HG03135 (cell line): ENCODE measurements at regions not wholly inside any gene's neighbourhood (a gene's known extent, or its start where the extent isn't known, plus 50 kb on each side); places are given as distances from the start of the nearest gene placed in this dataset.
"Not testable (repeated sequence)": the region's sequence is repeated elsewhere in the genome, so short reads cannot be mapped to it uniquely, and the experiment has no call there.

Source experiments
- ATAC-seq: cut with Tn5 transposase; IDR thresholded peaks from one replicate; pipeline ENCODE4 v1.9.1; 2021; ENCODE audit warnings: mild to moderate bottlenecking, moderate library complexity; ENCODE audit not compliant: unreplicated experiment

DNA sequence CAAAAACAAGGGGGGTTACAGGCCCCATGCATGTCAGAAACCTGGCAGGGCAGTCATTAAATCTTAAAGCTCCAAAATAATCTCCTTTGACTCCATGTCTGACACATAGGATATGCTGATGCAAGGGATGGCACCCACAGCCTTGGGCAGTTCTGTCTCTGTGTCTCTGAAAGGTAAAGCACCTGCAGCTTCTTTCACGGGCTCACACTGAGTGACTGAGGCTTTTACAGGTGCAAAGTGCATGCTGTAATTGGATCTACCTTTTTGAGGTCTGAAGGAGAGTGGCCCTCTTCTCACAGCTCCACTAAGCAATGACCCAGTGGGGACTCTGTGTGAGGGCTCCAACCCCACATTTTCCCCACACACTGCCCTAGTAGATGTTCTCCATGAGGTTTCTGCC, 1309.0 kb upstream of the B3GALT2 start:
- no peak for ATAC-seq

DNA sequence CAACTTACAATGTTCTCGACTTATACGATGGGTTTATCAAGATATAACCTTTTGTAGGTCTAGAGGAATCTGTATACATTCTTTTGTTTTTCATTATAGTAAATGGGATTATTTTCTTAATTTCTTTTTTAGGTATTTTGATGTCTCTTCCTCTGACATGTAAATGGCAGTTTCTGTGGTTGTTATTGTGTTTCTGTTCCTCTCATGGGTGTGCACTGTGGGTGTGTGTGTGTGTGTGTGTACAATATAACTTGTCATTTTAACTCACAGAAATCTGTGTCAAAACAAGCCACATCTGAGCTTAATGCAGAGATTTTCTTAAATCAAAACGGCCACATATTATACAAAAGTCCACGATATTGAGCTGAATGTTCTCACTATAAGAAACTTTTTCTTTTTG, 1300.8 kb upstream of the B3GALT2 start:
- ATAC-seq: no peak

DNA sequence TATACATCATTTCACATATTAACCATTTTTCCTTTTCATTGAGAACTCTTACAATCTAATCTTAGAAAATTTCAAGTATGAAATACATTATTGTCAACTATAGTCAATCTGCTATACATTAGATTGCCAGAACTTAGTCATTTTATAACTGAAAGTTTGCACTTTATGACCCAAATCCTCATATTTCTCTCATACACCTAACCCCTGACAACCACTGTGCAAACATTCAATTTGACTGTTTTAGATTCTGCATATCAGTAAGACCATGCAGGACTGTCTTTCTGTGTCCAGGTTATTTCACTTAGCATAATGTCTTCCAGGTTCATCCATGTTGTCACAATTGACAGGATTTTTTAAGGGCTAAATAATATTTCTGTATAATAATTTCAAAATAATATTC, 1299.0 kb upstream of the B3GALT2 start:
- no peak for ATAC-seq

- no peak for ATAC-seq
These were observed 1292.3 kb upstream of the B3GALT2 start for GRCh38 chr1:194478731-194479130.

DNA sequence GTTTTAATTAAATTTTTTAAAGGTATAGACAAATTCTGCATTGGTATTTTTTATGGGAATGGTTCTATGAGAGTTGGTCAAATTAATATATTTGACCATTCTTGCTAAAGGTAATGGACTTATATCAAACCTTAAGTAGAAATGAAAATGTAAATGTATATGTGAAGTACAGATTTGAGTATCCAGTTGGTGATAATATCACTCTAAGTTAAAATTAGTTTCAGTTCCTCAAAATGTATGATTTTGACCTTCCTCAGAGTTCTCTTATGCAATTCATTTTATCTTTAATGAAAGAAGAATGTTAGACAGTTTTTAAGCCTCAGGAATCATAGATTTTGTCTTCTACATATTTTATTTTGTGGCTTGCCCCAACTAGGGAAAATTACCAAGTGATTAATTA, 1291.5 kb upstream of the B3GALT2 start:
- peak; percentile 89 for ATAC-seq

DNA sequence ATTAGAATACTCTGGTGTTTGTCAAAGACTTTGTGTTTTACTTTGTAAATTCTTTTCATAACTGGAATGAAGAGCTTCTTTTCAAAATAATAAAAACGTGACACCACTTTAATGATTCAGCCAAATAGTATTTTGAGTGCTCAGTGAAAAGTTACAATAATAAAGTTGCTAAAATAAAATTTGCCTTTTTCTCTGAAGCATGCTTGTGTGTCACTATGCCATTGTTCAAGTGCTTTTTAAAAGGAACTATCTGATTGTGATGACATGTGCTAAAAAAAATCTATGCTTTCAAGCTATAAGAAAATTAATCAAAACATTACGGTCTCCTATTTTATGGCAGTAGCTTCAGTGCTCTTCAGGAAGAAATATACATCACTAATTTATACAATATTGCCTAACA, 1290.5 kb upstream of the B3GALT2 start:
- no peak for ATAC-seq

GRCh38 chr1:194476351-194476750, 1289.9 kb upstream of the B3GALT2 start:
- no peak for ATAC-seq

- ATAC-seq: no peak
These were observed 1288.3 kb upstream of the B3GALT2 start for GRCh38 chr1:194474701-194475100.

- no peak for ATAC-seq
These were observed 1287.4 kb upstream of the B3GALT2 start for GRCh38 chr1:194473766-194474165.

GRCh38 chr1:194469282-194469681, 1282.9 kb upstream of the B3GALT2 start:
- ATAC-seq: no peak

- ATAC-seq: no peak
These were observed 1280.3 kb upstream of the B3GALT2 start for GRCh38 chr1:194466706-194467105.

- no peak for ATAC-seq
These were observed 1261.2 kb upstream of the B3GALT2 start for GRCh38 chr1:194447636-194448035.

GRCh38 chr1:194445244-194445643, 1258.8 kb upstream of the B3GALT2 start:
- no peak for ATAC-seq

- no peak for ATAC-seq
These were observed 1256.6 kb upstream of the B3GALT2 start for GRCh38 chr1:194442901-194443575.

DNA sequence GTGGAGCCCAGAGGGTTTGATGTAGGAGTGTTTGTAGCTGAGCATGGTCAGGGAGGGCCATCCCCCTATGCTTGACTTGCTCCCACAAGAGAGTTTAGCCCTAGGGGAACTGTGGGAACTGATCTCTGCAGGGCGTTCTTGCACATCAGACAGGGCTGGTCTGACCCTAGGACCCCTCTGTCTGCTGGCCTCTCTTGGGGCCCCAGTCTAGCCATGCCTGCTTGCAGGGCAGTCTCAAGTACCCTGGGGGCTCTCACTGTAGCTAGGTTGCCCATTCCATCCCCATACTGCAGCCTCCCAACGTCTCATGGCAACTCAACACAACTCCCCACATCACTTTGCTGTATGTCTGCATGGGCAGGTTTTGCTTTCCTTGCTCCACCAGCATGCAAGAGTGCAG, 1250.7 kb upstream of the B3GALT2 start:
- no peak for ATAC-seq

GRCh38 chr1:194431121-194431520, 1244.7 kb upstream of the B3GALT2 start:
- ATAC-seq: no peak

DNA sequence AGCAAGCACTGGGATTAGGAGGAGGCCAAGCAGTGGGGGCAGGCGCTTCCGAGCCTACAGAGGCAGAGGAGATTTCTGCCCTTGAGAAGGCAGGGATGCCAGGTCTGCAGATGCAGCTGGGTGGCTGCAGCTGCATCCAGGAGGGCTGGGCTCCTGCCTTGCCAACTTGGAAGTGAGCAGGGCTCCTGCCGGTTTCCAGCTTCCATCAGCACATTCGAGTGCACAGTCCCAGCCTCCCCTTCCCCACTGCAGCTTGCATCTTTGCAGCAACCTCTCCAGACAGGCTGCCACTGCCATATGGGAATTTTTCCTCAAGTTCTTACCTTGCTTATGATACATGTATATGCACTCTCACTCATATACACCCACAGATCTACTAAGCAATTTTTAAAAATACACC, 1234.3 kb upstream of the B3GALT2 start:
- ATAC-seq: no peak

GRCh38 chr1:194419721-194420120, 1233.3 kb upstream of the B3GALT2 start:
- ATAC-seq: no peak

GRCh38 chr1:194410756-194411155, 1224.3 kb upstream of the B3GALT2 start:
- no peak for ATAC-seq

- not testable (repeated sequence) for ATAC-seq
These were observed 1220.8 kb upstream of the B3GALT2 start for GRCh38 chr1:194407238-194407637.

DNA sequence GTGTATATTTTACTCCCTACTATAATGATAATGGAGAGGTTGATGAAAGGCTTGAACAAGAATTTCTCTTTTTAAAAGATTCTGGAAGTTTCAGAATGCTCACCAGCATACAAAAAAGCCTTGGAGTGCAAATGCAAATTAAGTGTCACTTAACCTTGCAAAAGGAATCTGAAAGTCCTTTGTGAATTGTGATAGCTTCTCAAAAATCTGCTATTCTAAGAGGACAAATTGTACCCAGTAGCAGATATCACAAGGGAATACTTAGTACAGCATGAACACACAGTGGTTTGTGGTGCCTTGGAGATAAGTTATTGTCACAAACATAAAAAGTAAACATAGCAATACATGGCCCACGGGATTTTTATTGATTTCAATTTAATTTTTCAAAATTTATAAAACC, 1208.3 kb upstream of the B3GALT2 start:
- ATAC-seq: no peak

DNA sequence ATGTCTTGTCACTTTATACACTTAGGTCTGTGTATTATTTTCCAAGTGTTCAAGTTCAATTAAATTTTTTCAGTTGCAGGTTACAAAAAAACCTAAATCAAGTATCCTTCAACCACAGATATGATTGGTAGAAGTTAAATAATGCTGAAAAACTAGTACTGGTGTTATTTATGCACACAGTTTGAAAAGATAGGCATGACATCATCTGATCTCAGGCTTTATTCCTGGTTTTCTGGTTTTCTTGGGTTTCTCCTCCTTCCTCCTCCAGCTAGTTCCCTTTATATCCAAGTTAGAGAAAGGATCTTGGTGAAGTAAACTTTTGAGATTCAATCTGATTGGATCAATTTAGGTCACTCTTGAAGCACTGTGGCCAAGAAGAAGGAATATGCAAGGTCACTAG, 1201.1 kb upstream of the B3GALT2 start:
- ATAC-seq: no peak

DNA sequence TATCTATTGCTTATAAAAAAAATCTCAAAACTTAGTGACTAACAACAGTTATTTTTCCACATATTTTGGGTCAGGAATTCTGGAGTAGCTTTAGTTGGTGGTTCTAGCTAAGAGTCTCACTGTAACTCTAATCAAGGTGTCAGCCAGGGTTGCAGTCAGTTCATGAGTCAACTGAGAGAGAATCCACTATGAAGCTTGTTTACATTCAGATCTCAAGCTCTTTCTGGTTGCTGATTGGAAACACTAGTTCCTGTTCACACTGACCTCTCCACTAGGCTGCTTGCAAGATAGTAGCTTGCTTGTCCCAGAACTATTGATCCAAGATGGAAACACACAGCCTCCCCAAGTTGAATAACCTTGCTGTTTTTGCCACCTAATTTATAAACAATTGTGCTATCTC, 1192.1 kb upstream of the B3GALT2 start:
- ATAC-seq: no peak
